ENCODE measurements at regions not wholly inside any gene's neighbourhood (a gene's known extent, or its start where the extent isn't known, plus 50 kb on each side); places are given as distances from the start of the nearest gene placed in this dataset.

DNA sequence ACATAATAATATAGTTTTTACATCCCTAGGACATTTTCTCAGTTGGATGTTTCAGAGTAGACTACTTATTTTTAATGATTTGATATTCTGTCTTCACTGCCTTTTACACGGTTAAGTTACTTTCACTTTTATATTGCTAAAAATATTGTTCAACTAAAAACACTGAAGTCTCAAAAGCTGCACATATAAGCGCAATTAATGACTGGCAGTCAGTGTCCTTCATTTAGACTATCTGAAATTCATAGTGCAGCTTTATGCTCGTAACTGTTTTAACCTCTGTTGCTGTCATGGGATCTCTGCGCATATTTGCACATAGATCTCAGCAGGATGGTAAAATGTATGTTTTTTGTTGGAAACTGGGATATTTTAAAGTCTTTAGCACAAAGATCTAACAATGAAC, 864.3 kb downstream of the SLITRK6 start:
- Histone ChIP-seq H3K9me3 (no peaks in the 10 kb centered on the region), H3K4me3 (peak overlapping the region in 1 of 3 donors; percentile 13), H3K36me3 (no peaks in the 10 kb centered on the region), H3K27me3 (no peaks in the 10 kb centered on the region), H3K27ac (no peak overlapping the region), H3K4me1 (no peaks in the 10 kb centered on the region)
- intact Hi-C loops (cut with DNase I; ENCODE audit: low total_unique reads): no loop called here
- TF ChIP-seq, protein P1, sequence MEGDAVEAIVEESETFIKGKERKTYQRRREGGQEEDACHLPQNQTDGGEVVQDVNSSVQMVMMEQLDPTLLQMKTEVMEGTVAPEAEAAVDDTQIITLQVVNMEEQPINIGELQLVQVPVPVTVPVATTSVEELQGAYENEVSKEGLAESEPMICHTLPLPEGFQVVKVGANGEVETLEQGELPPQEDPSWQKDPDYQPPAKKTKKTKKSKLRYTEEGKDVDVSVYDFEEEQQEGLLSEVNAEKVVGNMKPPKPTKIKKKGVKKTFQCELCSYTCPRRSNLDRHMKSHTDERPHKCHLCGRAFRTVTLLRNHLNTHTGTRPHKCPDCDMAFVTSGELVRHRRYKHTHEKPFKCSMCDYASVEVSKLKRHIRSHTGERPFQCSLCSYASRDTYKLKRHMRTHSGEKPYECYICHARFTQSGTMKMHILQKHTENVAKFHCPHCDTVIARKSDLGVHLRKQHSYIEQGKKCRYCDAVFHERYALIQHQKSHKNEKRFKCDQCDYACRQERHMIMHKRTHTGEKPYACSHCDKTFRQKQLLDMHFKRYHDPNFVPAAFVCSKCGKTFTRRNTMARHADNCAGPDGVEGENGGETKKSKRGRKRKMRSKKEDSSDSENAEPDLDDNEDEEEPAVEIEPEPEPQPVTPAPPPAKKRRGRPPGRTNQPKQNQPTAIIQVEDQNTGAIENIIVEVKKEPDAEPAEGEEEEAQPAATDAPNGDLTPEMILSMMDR (IDR thresholded peaks at IDR 0.05): no peak
- TF ChIP-seq POLR2AphosphoS5 (IDR thresholded peaks at IDR 0.05) (no peak), POLR2A (IDR thresholded peaks at IDR 0.05) (no peak)
- DNase-seq (ENCODE audit: low spot score in 2 of 2): no peak

DNA sequence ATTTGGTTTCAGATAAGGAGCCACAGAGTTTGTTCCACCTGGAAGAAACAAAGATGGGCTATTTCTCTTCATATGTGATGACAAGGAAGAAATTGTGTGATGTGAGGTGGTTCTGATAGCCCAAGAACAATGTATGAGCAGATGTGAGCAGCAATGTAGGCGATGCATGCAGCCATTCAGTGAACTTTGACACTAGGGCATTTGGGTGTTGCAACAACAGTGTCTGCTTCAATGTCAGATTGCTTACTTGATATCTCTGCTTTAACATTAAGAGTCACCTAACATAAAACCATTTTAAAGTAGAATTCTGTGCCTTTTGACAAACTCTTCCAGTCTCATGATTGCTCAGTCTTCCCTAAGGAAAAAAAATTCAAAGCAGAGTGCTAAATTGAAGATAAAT, 865.4 kb downstream of the SLITRK6 start:
- H3K36me3 ChIP-seq: no peaks in the 10 kb centered on the region
- TF ChIP-seq, protein P1 (IDR thresholded peaks at IDR 0.05): no peak
- TF ChIP-seq POLR2A (IDR thresholded peaks at IDR 0.05) (no peak), POLR2AphosphoS5 (IDR thresholded peaks at IDR 0.05) (no peak)
- H3K9me3 ChIP-seq: no peaks in the 10 kb centered on the region
- intact Hi-C loops (cut with DNase I; ENCODE audit: low total_unique reads): no loop called here
- no peaks in the 10 kb centered on the region for H3K27me3 ChIP-seq
- no peak overlapping the region for H3K27ac ChIP-seq
- H3K4me3 ChIP-seq: no peak overlapping the region
- H3K4me1 ChIP-seq: no peaks in the 10 kb centered on the region
- DNase-seq (ENCODE audit: low spot score in 2 of 2): no peak

DNA sequence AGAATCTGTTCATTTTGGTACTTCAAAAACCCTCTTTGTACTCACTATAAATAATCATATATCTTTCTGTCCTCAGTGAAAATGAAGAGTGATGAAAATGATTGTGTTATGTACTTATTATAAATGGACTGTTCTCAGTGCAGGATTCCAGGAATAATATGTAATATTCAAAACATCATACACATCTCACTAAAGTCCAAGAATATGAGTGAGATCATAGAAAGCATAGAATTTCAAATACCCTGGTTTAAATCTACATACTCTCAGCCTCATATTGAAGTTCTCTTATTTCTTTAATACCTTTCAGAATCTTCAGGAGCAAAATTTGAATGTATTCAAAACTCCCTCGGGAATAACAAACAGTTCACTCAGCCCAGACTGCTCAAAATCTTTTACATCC, 868.0 kb downstream of the SLITRK6 start:
- no peak for TF ChIP-seq POLR2AphosphoS5 (IDR thresholded peaks at IDR 0.05)
- no peak for TF ChIP-seq POLR2A (IDR thresholded peaks at IDR 0.05)
- TF ChIP-seq, protein P1 (IDR thresholded peaks at IDR 0.05): no peak
- no peak for DNase-seq (ENCODE audit: low spot score in 2 of 2)
- Histone ChIP-seq H3K36me3 (no peaks in the 10 kb centered on the region), H3K9me3 (no peaks in the 10 kb centered on the region), H3K27ac (no peak overlapping the region), H3K4me1 (no peaks in the 10 kb centered on the region), H3K4me3 (no peak overlapping the region), H3K27me3 (no peaks in the 10 kb centered on the region)
- intact Hi-C loops (cut with DNase I; ENCODE audit: low total_unique reads): no loop called here

- H3K36me3 ChIP-seq: no peaks in the 10 kb centered on the region
- no peak for DNase-seq (ENCODE audit: low spot score in 2 of 2)
- no peaks in the 10 kb centered on the region for H3K27me3 ChIP-seq
- TF ChIP-seq, protein P1 (IDR thresholded peaks at IDR 0.05): no peak
- TF ChIP-seq POLR2A (IDR thresholded peaks at IDR 0.05) (no peak), POLR2AphosphoS5 (IDR thresholded peaks at IDR 0.05) (no peak)
- intact Hi-C loops (cut with DNase I; ENCODE audit: low total_unique reads): no loop called here
- no peak overlapping the region for H3K4me3 ChIP-seq
- H3K4me1 ChIP-seq: no peaks in the 10 kb centered on the region
- no peaks in the 10 kb centered on the region for H3K9me3 ChIP-seq
- no peak overlapping the region for H3K27ac ChIP-seq
Measured at GRCh38 chr13:84927442-84928169, 871.6 kb downstream of the SLITRK6 start.

GRCh38 chr13:84925443-84925842, 873.8 kb downstream of the SLITRK6 start:
- H3K9me3 ChIP-seq: no peaks in the 10 kb centered on the region
- DNase-seq (ENCODE audit: low spot score in 2 of 2): no peak
- no peaks in the 10 kb centered on the region for H3K36me3 ChIP-seq
- TF ChIP-seq POLR2AphosphoS5 (IDR thresholded peaks at IDR 0.05) (no peak), POLR2A (IDR thresholded peaks at IDR 0.05) (no peak)
- TF ChIP-seq, protein P1 (IDR thresholded peaks at IDR 0.05): no peak
- no peak overlapping the region for H3K27ac ChIP-seq
- H3K4me1 ChIP-seq: no peaks in the 10 kb centered on the region
- no peaks in the 10 kb centered on the region for H3K27me3 ChIP-seq
- H3K4me3 ChIP-seq: no peak overlapping the region
- intact Hi-C loops (cut with DNase I; ENCODE audit: low total_unique reads): no loop called here

Measured in breast epithelium (tissue), 4 donors.